Prostate gland (tissue), 2 donors: ENCODE measurements at regions not wholly inside any gene's neighbourhood (a gene's known extent, or its start where the extent isn't known, plus 50 kb on each side); places are given as distances from the start of the nearest gene placed in this dataset.

Source experiments
- POLR2AphosphoS5 ChIP-seq: sonication (generic); formaldehyde crosslinking; IDR thresholded peaks from one replicate; pipeline ENCODE4 v1.6.1; 2017; ENCODE audit warnings: antibody characterized with exemption
- TF ChIP-seq, protein P1 (sequence below), 4 experiments: fragments of 200-600 bp in 2 of 4; fragments of 450-650 bp in 2 of 4; sonication (generic) in 2 of 4; IDR thresholded peaks; 1 replicate in 3 of 4; 2 replicates in 1 of 4; pipeline ENCODE4 v1.5.1; 2016 to 2019; ENCODE audit warnings: antibody characterized with exemption in 4 of 4, mild to moderate bottlenecking in 2 of 4, moderate library complexity in 2 of 4

DNA sequence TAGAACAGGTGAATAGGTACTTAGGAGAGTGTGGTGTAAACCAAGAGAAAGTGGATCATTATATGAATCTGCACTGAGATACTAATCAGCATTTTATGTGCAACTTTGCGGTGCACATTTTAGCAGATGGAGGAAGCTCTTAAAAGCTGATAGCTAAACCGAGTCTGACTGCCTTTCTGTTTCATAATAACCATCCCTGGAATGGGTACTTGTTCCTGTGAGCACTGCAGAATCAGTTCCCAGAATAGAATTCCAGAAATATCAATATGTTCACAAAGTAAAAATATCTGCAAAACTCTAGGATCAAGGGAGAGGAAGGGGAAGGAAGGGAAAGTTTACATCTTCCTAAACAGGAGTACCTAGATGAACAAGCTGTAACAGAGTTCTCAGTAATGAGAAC lies 432.2 kb upstream of the HNRNPA3 start:
- TF ChIP-seq, protein P1, sequence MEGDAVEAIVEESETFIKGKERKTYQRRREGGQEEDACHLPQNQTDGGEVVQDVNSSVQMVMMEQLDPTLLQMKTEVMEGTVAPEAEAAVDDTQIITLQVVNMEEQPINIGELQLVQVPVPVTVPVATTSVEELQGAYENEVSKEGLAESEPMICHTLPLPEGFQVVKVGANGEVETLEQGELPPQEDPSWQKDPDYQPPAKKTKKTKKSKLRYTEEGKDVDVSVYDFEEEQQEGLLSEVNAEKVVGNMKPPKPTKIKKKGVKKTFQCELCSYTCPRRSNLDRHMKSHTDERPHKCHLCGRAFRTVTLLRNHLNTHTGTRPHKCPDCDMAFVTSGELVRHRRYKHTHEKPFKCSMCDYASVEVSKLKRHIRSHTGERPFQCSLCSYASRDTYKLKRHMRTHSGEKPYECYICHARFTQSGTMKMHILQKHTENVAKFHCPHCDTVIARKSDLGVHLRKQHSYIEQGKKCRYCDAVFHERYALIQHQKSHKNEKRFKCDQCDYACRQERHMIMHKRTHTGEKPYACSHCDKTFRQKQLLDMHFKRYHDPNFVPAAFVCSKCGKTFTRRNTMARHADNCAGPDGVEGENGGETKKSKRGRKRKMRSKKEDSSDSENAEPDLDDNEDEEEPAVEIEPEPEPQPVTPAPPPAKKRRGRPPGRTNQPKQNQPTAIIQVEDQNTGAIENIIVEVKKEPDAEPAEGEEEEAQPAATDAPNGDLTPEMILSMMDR (IDR thresholded peaks at IDR 0.05): no peak
- no peak for TF ChIP-seq POLR2AphosphoS5
